ENCODE measurements at regions not wholly inside any gene's neighbourhood (a gene's known extent, or its start where the extent isn't known, plus 50 kb on each side); places are given as distances from the start of the nearest gene placed in this dataset.

DNA sequence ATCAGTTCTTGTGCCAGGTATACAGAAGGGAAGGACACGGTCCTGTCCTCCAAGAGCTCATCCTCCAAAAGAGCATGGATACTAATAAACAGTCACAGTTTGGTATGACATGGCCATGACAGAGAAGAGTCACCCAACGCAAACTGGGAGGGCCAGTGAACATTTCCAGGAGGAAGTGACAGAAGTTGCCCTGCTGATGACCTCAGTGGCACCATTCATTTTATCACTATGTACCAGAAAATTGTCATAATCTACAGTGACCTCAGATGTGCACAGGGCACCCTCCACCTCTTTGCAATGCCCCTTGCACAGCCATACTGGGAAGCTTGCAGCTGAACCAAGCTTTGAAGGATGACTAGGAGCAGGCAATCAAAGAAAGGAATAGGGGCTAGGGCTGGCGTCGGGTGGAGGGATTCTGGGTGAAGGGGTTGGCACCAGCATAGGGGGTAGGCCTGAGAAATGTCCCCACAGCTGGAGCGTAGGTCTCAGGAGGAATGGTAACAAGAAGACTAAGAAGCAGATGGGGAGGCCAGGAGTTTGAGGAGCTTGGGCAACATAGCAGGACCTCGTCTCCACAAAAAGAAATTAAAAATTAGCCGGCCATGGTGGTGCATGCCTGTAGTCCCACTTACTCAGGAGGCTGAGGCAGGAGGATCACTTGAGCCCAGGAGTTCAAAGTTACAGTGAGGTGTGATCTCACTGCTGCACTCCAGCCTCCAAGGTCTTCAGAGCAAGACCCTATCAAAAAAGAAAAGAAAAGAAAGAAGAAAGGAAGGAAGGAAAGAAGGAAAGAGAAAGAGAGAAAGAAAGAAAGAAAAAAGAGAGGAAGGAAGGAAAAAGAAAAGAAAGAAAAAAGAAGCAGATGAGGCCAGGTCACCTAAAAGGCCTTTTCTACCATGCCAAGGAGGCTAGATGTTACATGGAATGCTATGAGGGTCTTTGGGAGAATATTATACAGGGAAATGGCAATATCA lies 65.3 kb upstream of the SNX9 start:
- no peak for DNase-seq (ENCODE audit: low read depth)
- no peak overlapping the region for H3K4me3 ChIP-seq (ENCODE audit: low read length)
- TF ChIP-seq, protein P1, sequence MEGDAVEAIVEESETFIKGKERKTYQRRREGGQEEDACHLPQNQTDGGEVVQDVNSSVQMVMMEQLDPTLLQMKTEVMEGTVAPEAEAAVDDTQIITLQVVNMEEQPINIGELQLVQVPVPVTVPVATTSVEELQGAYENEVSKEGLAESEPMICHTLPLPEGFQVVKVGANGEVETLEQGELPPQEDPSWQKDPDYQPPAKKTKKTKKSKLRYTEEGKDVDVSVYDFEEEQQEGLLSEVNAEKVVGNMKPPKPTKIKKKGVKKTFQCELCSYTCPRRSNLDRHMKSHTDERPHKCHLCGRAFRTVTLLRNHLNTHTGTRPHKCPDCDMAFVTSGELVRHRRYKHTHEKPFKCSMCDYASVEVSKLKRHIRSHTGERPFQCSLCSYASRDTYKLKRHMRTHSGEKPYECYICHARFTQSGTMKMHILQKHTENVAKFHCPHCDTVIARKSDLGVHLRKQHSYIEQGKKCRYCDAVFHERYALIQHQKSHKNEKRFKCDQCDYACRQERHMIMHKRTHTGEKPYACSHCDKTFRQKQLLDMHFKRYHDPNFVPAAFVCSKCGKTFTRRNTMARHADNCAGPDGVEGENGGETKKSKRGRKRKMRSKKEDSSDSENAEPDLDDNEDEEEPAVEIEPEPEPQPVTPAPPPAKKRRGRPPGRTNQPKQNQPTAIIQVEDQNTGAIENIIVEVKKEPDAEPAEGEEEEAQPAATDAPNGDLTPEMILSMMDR (IDR thresholded peaks at IDR 0.05; ENCODE audit: insufficient read depth, low read depth, low read length, missing control alignments): no peak

DNA sequence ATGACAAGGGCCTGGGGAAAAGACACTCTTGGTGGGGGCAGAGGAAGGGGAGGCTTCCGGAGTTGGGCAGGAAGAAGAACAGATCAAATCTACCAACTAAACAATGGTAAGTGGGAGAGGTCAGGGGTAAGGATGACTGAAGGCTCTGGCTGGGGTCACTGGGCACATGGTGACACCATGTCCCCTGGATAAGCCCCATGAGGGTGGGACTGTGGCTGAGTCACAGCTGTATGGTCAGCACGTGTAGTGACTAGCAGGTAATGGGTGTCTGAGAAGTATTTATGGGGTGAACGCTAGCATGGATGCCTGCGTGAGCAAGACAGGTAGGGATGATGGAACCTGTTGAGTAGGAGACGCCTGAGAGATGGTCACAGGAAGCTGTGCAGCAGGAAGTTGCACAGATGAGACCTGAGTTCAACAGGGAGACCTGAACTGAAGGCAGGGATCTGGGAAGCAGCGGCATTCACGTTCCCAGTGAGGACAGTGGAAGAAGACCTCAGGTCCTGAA lies 64.5 kb upstream of the SNX9 start:
- no peak for DNase-seq (ENCODE audit: low read depth)
- no peak overlapping the region for H3K4me3 ChIP-seq (ENCODE audit: low read length)
- TF ChIP-seq, protein P1 (IDR thresholded peaks at IDR 0.05; ENCODE audit: insufficient read depth, low read depth, low read length, missing control alignments): no peak

- peak; percentile 24 for DNase-seq (ENCODE audit: low read depth)
- TF ChIP-seq, protein P1 (IDR thresholded peaks at IDR 0.05; ENCODE audit: insufficient read depth, low read depth, low read length, missing control alignments): no peak
- no peak overlapping the region for H3K4me3 ChIP-seq (ENCODE audit: low read length)
These were observed 64.0 kb upstream of the SNX9 start for GRCh38 chr6:157759028-157759427.

DNA sequence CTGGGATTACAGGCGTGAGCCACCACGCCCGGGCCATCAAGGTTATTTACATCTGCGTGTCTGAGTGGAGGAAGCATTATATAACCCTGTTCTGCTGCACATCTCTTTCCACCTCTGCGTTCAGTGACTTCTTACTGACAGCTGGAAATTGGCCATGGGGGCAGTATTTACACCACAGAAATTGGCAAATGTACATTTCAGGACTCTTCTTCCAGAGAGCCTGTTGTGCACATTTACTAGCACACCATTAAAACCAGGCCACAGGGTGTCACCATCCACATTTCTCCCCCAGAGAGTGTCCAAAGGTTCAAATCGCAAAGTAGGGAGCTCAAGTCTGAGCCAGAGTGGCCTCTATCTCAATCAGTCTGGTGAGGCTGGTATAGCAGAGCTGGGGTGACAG lies 62.9 kb upstream of the SNX9 start:
- no peak overlapping the region for H3K4me3 ChIP-seq (ENCODE audit: low read length)
- TF ChIP-seq, protein P1 (IDR thresholded peaks at IDR 0.05; ENCODE audit: insufficient read depth, low read depth, low read length, missing control alignments): no peak
- DNase-seq (ENCODE audit: low read depth): no peak

- DNase-seq (ENCODE audit: low read depth): peak; percentile 68
- no peak overlapping the region for H3K4me3 ChIP-seq (ENCODE audit: low read length)
These were observed 62.3 kb upstream of the SNX9 start for GRCh38 chr6:157760589-157761330.

DNA sequence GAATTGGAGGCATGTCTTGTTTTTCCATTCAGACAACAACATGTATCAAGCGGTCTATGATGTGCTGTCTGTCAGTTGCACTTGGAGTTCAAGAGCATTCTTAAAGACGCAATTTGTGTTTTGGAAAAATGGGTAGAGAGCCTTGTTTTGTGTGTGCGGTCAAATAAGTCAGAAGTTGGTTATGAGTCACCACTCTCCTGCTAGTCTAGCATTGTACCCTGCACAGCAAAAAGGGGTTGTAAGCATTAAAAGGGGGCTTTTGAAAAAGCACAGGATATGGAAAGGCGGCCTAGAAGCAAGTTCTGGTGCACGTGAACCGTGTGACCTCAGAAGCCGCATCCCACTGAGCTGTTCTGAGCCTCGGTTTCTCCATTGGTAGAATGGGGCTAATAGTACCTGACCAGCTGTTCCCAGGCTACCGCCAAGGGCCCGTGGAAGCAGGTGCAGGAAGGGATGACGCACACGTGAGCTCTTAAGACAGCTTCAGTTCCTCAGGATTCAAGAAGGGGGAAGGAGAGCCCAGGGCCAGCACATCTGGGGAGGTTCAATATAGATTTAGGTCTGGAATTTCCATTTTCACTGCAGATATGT lies 61.6 kb upstream of the SNX9 start:
- DNase-seq (ENCODE audit: low read depth): peak; percentile 68
- no peak overlapping the region for H3K4me3 ChIP-seq (ENCODE audit: low read length)
- TF ChIP-seq, protein P1 (IDR thresholded peaks at IDR 0.05; ENCODE audit: insufficient read depth, low read depth, low read length, missing control alignments): no peak

More at GRCh38 chr6:157760589-157761330, 62.3 kb upstream of the SNX9 start:
- TF ChIP-seq, protein P1 (IDR thresholded peaks at IDR 0.05; ENCODE audit: insufficient read depth, low read depth, low read length, missing control alignments): no peak
